NCI-H1930 (cell line): ENCODE measurements at regions not wholly inside any gene's neighbourhood (a gene's known extent, or its start where the extent isn't known, plus 50 kb on each side); places are given as distances from the start of the nearest gene placed in this dataset.
"Not testable (repeated sequence)": the region's sequence is repeated elsewhere in the genome, so short reads cannot be mapped to it uniquely, and the experiment has no call there.

Source experiments
- DNase-seq, 2 experiments: peaks; one replicate each; lab custom pipeline; 2025; lab: John Stamatoyannopoulos, UW

DNA sequence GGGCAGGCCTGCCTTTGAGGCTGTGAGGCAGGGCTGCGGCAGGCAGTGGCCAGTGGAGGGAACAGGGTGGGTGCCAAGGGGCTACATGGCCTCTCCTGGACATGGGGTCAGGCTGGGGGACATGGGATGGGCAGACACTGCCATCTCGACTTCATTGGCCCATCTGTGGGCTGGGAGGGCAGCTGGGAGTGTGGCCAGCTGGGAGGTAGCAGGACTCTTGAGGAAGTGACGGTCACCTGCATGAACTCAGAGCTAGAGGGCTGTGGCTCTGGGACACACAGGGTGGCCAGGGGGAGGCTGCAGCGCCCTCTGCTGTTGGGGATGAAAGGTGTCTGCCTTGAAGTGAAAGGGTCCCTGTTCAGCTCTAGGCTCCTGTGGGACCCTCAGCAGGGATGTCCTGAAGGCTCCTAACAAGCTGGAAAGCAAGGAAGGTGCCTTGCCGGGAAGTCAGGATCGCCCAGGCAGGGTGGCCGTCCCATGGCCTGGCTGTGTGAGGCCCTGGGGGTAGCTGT, 244.0 kb downstream of the ANKRD30B start:
- not testable (repeated sequence) for DNase-seq

DNA sequence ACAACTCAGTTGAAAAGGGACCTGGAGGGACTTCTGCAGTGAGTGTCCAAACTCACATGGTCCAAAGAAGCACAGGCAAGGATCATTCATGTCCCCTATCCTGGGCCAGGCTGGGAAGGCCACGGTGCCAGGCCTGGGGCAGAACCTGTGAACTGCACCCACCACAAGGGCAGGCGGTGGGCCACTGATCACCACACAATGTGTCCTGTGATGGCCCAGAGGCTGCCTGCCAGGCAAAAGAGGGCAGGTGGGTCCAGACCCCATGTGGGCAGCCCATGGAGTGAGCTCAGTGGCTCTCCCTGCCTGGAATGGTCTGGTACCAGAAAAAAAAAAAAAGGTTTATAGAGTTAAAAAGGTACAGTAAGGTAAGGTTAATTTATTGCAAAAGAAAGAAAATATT, 244.8 kb downstream of the ANKRD30B start:
- not testable (repeated sequence) for DNase-seq

DNA sequence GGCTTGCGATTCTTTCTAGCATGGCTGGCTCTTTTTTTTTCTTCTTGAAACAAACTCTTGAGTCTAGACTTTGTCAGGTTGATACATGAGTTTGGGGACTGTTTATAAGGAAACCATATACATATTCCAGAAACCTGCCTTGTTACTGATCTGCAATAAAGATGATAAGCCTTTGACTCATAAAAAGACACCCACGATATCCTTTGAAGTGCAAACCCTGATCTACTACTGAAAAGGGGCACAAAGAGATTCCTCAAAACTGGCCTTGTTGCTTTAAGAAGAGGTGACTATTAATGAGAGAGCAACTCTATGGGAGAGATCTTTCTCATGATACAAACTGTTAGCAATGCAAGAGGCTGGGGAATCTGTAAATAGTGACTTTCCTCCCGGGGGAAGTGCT, 247.1 kb downstream of the ANKRD30B start:
- DNase-seq, result not testable (repeated sequence)

DNA sequence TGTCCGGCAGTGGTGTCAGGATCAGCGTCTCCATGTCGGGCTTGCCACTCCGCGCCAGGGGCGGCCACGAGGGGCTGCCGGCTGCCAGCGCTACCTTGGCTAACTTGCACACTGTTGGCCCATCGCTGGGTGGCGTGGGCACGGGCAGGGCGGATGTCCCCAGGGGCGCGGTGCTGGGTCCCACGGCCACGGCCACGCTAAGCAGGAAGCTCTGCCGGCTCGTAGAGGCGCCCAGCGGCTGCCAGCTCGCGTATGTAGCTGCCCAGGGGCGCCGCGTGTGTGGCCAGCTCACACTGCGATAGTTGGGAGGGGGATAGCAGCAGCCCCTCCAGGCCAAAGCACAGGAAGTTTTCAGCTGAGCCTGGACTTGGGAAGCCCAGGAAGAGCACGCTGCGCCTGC, 249.4 kb downstream of the ANKRD30B start:
- DNase-seq, result no peak

DNA sequence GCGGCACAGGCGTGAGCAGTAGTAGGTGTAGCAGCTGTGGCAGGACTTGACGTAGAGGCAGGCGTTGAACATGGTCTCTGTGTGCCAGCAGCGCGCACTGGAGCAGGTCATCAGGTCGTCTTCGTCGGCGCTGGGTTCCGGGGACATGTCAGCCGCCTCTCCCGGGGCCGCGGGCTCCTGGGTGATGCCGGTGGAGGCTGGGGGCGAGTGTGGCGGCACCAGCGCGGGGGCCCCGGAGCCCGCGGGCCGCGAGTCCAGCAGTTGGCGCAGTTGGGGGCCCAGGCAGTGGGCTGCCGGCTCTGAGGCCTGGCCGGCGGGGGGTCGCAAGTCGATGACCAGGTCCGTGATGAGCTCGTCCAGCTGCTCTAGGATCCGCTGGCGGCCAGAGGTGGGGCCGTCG, 249.9 kb downstream of the ANKRD30B start:
- not testable (repeated sequence) for DNase-seq

DNA sequence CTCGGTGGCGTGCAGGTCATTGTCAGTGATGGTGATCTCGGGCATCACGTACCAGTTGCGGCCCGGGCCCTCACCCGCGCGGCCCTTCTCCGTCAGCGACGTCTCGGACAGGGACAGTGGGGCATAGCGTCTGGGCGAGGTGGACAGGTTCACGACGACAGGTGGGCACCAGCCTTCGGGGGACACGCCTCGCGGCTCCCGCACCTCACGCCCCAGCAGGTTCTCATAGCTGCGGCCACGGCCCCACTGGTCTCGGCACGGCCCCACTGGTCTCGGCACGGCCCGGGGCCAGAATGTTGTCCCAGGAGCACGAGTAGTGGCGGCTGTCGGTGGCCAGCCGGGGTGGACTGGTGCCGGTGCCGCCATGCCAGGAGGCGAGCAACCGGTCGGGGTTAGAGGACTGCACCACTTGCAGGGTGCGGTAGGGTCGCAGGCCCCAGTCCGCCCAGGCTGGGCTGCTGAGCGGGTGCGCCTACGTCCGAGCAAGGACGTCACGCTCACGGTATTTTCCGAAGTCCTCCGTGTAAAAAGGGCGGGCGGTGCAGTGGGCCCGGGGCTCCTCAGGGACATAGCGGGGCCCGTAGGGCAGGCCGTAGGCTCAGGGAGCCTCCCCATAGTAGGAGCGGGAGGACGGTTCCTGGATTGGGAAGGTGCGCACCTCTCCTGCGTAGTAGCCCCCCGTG, 250.5 kb downstream of the ANKRD30B start:
- DNase-seq, result not testable (repeated sequence)

DNA sequence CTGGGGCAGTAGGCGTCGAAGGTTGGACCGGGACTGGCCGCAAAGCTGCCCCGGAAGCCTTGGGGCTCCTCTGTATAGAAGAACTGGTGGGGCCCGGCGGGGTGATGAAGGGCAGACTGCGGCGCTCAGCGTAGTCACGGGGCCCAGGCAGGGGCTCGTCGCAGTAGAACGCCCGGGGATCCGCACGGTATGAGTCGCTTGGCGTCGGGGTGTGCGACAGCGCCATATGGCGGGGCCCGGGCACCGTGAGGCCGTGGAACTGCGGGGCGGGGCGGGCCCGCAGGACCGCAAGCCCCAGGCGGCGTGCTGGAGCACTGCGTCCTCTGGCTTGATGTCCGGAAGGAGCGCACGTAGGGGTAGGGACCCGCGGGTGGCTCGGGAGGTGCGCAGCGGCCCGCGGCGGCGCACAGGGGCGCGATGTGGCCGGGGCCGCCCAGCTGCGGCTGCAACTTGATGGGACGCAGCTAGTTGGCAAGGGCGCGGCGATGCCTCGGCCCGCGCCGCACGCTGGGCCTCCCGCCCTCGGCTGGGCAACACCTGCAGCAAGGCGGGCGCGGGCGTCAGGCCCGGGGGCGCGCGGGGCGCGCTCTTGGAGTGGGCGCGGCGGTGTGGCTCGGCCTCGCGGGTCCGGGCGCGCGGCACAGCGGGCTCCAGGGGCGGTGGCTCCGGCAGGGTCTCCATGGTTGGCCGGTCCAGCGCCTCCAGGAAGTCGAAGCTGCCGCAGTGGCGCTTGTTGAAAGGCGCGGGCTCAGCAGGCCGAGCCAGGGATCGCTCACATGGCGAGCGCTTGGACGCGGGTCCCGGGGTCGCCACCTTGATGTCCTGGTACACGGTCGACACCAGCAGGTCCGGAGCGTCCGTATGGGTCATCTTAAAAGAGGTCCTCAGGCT, 251.4 kb downstream of the ANKRD30B start:
- DNase-seq, result no peak

DNA sequence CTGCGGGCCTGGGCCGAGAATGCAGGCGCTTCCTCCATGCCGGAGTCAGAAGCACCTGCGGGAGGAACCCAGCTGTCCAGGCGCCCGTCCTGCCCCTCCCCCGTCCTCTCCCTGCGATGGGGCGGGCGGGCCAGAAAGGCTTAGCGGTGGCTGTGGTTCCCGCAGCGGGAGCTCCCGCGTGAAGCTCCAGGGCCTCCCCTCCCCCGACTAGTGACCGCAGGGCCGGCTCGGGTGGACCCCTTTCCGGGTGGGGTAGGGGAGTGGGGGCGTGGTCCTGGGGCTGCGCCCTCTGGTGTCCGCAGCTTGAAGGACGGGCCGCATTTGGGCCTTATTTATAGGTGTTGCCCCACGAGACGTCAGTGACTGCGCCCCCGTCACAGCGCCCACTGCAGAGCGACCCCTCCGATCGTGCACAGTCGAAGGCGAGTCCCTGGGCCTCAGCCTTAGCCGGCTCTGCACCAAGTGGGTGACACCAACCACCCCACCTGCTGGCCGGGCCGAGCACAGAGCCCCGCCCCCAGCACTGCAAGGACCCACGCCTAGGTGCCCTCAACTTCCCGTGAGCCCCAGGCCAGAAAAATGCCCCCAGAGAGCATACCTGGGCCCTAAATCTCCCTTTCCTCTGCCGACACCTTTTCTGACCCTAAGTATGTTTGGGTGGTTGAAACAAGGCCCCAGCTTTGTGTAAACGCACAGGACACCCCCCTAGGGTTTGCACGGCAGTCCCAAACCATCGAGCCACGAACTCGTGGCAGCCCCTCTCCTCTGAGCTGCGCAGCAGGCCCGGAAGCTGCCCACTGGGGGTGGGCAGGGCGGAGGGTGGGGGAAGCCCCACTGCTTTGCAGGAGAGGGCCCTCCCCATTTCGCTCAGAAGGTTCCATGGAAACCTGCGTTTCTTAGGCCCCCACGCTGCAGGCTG, 252.4 kb downstream of the ANKRD30B start:
- DNase-seq, result not testable (repeated sequence)

DNA sequence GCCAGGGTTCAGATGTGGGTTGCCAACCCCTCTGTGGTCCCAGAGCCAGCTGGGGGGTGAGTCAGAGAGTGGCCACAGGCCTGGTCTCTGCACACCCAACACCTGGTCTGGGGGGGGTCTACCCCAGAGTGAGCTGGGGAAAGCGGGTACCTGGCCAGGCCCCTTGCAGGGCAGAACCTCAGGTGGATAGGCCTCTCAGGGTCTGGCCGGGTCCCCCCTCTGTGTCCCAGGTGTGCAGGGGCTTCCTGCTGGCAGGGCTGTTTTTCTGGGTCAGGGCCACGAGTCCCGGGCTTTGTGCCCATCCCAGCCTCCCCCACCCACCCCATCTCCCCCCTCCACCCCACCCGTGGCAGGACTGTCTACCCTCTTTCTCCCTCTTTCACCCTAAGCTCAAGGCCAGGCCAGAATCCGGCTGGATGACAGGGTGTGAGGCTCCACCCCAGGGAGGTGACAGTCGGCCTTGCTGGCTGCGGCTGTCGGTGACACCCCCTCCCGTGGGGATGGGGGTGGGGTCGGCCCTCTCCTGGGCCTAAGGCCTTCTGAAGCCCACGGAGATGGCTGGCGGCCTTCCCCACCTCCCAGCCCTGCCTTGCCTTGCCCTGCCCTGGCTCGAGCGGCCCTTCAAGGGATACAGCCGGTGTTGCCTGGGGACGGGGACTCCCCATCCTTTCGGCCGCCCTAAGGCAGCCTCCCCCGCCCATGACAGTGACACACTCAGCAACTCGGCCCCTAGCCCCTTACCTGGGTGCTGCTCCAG, 253.2 kb downstream of the ANKRD30B start:
- DNase-seq, result not testable (repeated sequence)

DNA sequence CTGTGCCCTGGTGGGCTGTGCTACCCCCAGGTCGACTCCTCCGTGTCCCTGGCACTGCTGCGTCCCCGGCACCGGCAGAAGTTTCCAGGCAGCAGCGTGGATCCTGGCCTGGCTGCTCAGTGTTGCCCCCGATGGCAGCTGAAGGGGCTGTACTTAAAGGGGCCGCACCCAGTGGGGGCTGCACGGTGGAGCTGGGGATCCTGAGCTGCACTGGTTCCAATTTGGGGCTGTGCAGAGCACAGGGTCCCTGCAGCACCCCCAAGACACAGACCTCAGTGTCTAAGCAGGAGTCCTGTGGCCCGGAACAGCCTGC, 253.8 kb downstream of the ANKRD30B start:
- DNase-seq, result not testable (repeated sequence)

DNA sequence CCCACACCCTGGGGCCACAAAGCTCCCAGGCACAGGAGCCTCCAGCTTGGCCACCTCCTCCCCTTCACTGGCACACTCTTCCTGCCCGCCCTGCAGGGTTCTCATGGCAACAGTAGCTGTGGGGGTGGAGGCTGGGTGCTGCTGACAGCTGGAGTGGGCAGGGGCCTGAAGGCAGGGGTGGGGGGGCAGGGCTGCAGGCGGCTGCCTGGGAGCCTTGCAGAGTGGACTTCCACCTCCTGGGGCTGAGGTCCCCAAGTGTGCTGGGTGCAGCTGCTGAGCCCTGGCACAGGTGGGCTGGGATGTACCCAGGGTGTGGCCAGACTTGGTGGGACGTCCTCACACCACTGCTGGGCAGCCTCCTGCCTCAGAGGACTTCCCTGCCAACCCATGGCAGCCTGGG, 254.8 kb downstream of the ANKRD30B start:
- DNase-seq, result not testable (repeated sequence)

DNA sequence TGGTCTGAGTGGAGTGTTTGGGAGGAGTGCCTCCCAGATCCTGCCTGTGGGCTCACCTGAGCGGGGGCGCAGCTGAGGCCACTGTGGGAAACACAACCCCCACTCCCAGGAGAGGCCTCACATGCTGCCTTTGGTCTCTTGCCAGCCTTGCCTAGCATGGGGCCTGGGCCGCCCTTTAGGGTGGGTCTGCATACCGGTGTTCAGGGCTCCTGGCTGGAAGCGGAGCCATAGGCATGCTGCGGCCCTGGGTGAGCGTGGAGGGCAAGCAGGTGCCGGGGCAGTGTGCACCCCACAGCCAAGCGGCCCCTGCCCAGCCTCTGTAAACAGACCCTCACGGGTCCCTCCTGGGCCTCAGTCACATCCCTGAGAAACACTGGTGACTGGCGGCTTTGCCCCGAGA, 255.3 kb downstream of the ANKRD30B start:
- DNase-seq, result not testable (repeated sequence)

DNA sequence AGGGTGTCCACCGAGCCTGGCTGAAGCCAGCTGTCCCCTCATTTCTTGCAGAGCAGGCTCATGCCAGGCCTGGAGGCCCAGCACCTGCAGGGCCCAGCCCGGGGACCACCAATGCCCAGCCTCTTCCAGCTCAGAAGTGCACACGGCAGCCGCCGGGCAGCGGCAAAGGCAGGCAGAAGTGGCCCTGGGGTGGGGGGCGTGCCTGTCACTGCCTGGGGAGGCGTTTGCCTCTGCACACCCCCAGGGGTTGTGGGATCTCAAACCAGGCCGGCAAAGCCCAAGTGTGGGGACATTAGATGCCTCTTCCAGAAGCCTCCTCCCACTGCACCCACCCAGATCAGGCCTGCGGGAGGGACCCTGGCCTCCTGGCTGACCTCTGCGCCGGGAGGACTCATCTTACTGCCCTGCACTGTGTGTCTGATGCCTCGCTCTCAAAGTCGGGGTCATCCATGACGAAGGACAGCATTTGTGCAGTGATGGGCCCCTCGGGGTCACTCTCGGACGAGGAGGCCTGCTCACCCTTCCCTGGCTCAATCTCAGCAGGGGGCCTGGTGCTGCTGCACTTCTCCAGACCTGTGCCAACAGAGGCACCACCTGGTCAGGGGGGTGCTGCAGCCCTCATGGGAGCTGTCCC, 255.8 kb downstream of the ANKRD30B start:
- not testable (repeated sequence) for DNase-seq

DNA sequence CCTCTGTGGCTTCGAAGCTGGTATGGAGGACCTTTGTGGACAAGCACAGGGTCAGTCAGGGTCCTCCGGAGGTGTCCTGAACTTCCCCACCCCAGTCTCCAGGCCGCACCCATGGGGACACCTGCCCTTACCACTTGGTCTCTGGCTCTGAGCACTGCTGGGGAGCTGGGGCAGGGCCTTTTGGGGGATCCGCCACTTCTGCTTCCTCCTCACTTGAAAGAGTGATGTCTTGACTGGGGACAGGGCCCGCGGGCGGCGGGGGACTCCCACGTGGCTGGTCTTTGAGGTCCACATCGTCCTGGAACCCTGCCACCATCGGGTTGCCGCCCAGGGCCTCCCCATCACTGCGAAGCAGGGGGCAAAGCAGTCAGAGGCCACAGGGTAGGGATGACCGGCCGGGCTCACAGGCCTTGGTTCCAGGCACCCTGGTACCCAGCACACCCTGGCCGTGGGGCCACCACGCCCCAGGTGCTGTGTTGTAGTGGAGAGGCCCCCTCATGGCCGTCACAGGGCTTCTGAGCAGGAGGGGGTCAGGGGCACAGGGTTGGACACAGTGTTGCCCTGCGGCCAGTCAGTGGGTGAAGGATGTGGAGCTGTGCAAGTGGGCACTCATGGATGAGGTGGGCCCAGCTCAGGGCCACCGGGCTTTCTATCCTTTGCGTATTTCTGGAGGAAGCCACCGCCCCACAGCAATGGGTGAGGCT, 256.4 kb downstream of the ANKRD30B start:
- not testable (repeated sequence) for DNase-seq

DNA sequence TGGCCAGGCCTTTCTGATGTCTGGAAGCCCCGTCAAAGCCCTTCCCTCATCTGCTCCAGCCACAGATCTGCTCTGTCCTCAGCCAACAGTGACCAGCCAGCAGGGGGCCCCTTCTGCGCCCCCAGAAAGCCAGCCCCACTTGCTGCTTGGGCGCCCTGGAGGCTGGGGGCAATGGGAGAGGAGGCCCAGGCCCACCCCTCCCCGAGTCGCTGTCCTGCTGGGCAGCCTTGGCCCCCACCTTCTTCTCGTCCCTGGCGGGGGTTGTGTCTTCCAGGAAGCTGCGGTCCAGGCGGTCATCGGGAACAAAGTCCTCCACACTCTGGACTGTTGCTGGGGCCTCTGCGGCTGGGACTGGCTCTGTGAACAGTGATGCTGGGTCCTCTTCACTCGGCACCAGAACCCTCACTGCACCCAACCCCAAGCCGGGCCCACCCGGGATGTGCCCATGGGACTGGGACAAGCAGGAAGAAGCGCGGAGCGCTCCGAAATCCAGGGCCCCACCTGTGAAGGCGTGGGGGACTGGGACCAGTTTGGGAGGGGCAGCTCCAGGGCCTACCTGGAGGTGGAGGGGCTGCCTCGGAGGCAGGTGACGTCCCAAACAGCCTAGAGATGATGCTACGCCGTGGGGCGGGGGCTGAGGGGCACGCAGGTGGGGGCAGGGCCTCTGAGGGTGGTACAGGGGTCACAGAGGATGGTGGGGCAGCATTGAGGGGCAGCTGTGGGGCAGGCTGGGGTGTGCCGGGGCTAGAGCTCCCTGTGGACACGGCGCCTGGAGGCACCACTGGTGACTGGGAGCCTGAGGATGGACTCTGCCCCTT, 257.6 kb downstream of the ANKRD30B start:
- no peak for DNase-seq

DNA sequence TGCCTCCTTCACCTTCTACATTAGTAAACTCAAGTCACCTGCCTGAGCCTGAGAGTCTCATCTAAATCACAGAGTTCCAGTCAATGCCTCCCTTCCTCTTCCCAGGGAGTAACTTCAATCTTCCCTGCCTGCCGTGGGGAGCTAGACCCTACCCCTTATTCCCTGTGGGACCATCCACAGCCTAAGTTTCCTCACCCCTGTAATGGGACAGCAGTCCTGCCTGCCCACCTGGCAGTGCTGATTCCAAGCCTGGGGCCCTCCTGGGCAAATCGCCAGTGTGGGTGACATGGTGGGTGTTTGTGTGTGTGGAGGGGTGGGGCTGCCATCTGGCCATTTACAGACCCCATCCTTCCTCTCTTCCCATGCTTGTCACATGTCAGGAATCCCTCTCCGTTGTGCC, 258.6 kb downstream of the ANKRD30B start:
- not testable (repeated sequence) for DNase-seq

DNA sequence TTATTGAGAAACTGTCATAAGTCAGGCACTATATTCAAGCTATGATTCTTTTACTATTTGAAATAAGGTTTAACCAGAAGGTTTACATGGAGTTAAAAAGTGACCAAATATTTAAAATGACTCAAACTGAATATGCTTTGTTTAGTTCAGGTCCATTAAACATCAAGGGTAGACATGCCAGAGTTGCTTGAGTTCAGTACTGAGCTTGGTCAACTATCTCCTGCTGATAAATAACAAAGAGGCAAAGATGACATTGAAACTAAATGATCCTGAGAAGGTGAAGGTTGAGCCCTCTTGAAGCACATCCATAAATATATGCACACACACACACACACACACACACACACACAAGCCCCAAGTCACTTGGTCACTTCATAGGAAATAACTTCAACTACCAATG, 278.1 kb downstream of the ANKRD30B start:
- not testable (repeated sequence) for DNase-seq

DNA sequence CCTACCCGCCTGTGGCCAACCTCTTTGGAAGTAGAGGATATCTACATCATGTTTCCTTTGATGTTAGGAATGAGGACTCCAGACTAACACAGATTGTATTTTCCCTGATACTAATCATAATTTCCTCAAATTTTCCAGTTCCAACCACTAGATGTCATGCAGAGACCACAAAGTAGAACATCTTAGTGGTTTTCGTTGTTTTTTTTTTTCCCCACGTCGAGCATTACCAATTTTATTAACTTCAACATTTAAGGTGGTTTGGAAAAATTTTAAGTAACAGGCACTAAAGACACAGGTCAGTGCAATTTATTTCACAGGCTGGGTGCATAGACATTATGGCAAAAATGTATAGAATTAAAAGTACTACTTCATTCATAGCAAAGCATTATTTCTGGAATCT, 280.1 kb downstream of the ANKRD30B start:
- DNase-seq, result not testable (repeated sequence)

DNA sequence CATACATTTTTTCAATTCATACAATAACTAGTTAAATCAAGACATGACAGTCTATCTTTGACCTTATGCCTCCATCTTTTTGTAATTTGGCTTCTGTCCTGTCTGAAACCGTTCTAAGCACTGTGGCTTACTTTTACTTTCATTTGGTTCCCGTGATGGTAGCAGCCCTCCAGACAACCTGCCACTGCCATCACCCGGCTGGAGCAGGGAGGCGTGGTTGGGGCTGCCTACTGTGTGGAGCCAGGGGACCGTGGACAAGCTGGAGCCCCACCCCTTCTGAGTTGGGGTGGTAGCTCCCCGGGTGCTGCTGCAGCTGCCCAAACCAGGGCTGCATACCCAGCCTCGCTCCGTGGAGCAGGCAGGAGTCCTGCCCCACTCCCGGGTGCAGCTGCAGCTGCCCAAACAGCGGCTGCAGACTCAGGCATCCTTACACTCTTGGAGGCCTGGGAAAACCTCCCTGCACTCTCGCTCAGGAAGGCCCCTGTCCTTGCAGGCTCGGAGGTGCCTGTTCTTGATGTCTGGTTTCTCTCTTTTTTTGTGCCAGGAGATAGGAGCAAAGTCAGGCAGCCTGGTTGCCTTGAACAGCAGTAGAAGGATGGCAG, 312.4 kb downstream of the ANKRD30B start:
- DNase-seq, result not testable (repeated sequence)
